H1 (cell line): ENCODE measurements at regions not wholly inside any gene's neighbourhood (a gene's known extent, or its start where the extent isn't known, plus 50 kb on each side); places are given as distances from the start of the nearest gene placed in this dataset.
"Not testable (repeated sequence)": the region's sequence is repeated elsewhere in the genome, so short reads cannot be mapped to it uniquely, and the experiment has no call there.

Experiments
- CTCF ChIA-PET: fragments of 300-600 bp; sonication (Branson Sonifier 250); formaldehyde crosslinking; loops from one replicate; lab custom pipeline; 2021; ENCODE audit not compliant: partially characterized antibody; lab: Charles Lee
- POLR2A ChIA-PET: fragments of 300-600 bp; sonication (Branson Sonifier 250); formaldehyde crosslinking; loops from one replicate; lab custom pipeline; 2021; ENCODE audit warnings: inconsistent platforms; ENCODE audit not compliant: partially characterized antibody; lab: Charles Lee
- DNase-seq, 2 experiments: peaks; one replicate each; pipeline versions ENCODE4 v3.0.0 to v3.0.0-alpha.2; 2010 to 2022; ENCODE audit warnings: low spot score in 2 of 2, low read depth in 1 of 2, mixed read lengths in 1 of 2
- FAIRE-seq: peaks from 2 replicates; lab custom pipeline; 2011; peaks lifted over from hg19 to GRCh38; lab: Jason Lieb, UNC
- H2AFZ ChIP-seq: 2 replicates; pipeline ENCODE4 v1.8.1; 2012; ENCODE audit warnings: low read length, inconsistent platforms
- H2AK5ac ChIP-seq: 2 replicates; pipeline ENCODE4 v1.6.1; 2013; ENCODE audit warnings: low read depth, low read length
- H2BK120ac ChIP-seq: replicated peaks from 2 replicates; pipeline ENCODE3; 2013; ENCODE audit warnings: low read depth, low read length, inconsistent platforms
- H2BK12ac ChIP-seq: 2 replicates; pipeline ENCODE4 v1.6.1; 2013; ENCODE audit warnings: low read depth, low read length
- H2BK15ac ChIP-seq: 2 replicates; pipeline ENCODE4 v1.6.1; 2013; ENCODE audit warnings: low read length
- H2BK20ac ChIP-seq: 2 replicates; pipeline ENCODE4 v1.6.1; 2013; ENCODE audit warnings: low read length
- H2BK5ac ChIP-seq: 2 replicates; pipeline ENCODE4 v1.6.1; 2013; ENCODE audit warnings: low read depth, low read length
- H3K14ac ChIP-seq: 2 replicates; pipeline ENCODE4 v1.6.1; 2013; ENCODE audit warnings: inconsistent platforms; ENCODE audit not compliant: insufficient read length
- H3K18ac ChIP-seq: 2 replicates; pipeline ENCODE4 v1.6.1; 2013; ENCODE audit warnings: low read length; ENCODE audit errors: extremely low read depth
- H3K23ac ChIP-seq: 2 replicates; pipeline ENCODE4 v1.6.1; 2013; ENCODE audit warnings: inconsistent platforms; ENCODE audit not compliant: insufficient read length
- H3K23me2 ChIP-seq: 2 replicates; pipeline ENCODE4 v1.6.1; 2013; ENCODE audit warnings: low read depth, low read length
- H3K27ac ChIP-seq: 2 replicates; pipeline ENCODE4 v1.6.1; 2011; ENCODE audit warnings: low read depth, low read length, inconsistent platforms
- H3K27me3 ChIP-seq, 4 experiments: replicated peaks in 1 of 4; 1 replicate in 1 of 4; 2 replicates in 3 of 4; pipeline versions ENCODE4 v1.6.1 to v1.8.1; 2011 to 2013; ENCODE audit warnings: low read length in 3 of 4, mild to moderate bottlenecking in 3 of 4, inconsistent platforms in 2 of 4, mixed read lengths in 2 of 4, moderate library complexity in 1 of 4; ENCODE audit not compliant: control insufficient read depth in 3 of 4, insufficient read depth in 3 of 4; ENCODE audit errors: extremely low read depth in 1 of 4
- H3K36me3 ChIP-seq, 4 experiments: 2 replicates each; pipeline versions ENCODE4 v1.6.1 to v1.8.1; 2011 to 2013; ENCODE audit warnings: mild to moderate bottlenecking in 4 of 4, low read length in 3 of 4, moderate library complexity in 2 of 4, control low read depth in 1 of 4, inconsistent platforms in 1 of 4; ENCODE audit not compliant: insufficient read depth in 4 of 4, control insufficient read depth in 2 of 4
- H3K4ac ChIP-seq: replicated peaks from 2 replicates; pipeline ENCODE3; 2013; ENCODE audit warnings: low read length, low read depth, mixed read lengths, inconsistent platforms; ENCODE audit not compliant: insufficient read length
- H3K4me1 ChIP-seq, 4 experiments: replicated peaks in 1 of 4; 1 replicate in 1 of 4; 2 replicates in 3 of 4; pipeline versions ENCODE4 v1.6.1 to v1.8.1; 2011 to 2013; ENCODE audit warnings: low read length in 3 of 4, inconsistent platforms in 2 of 4, mixed read lengths in 1 of 4; ENCODE audit not compliant: insufficient read depth in 4 of 4, control insufficient read depth in 3 of 4
- H3K4me2 ChIP-seq, 2 experiments: 2 replicates each; pipeline versions ENCODE4 v1.6.1 to v1.8.1; 2011 to 2013; ENCODE audit warnings: low read depth in 2 of 2, low read length in 2 of 2, control low read depth in 1 of 2, inconsistent platforms in 1 of 2, mild to moderate bottlenecking in 1 of 2; ENCODE audit not compliant: insufficient read depth in 1 of 2
- H3K4me3 ChIP-seq, 4 experiments: fragments of 200-600, 300-600 bp in 1 of 4; sonication (generic), shearing (Covaris generic), sonication (Bioruptor Twin) in 1 of 4; 2 replicates each; pipeline versions ENCODE4 v1.5.1 to v1.8.1; 2011 to 2016; ENCODE audit warnings: low read length in 4 of 4, low read depth in 3 of 4, control low read depth in 2 of 4, inconsistent platforms in 2 of 4, mild to moderate bottlenecking in 2 of 4, mixed read lengths in 1 of 4, moderate library complexity in 1 of 4; ENCODE audit not compliant: insufficient read depth in 2 of 4; ENCODE audit errors: extremely low read depth in 1 of 4
- H3K56ac ChIP-seq: replicated peaks from 2 replicates; pipeline ENCODE3; 2013; ENCODE audit warnings: low read depth, mild to moderate bottlenecking, mixed read lengths, low read length, inconsistent platforms; ENCODE audit not compliant: insufficient read length
- H3K79me1 ChIP-seq: 2 replicates; pipeline ENCODE4 v1.6.1; 2013; ENCODE audit warnings: low read depth, low read length, control low read depth
- H3K79me2 ChIP-seq, 2 experiments: 2 replicates each; pipeline versions ENCODE4 v1.6.1 to v1.8.1; 2012 to 2013; ENCODE audit warnings: low read length in 2 of 2, mild to moderate bottlenecking in 2 of 2, inconsistent platforms in 1 of 2; ENCODE audit not compliant: insufficient read depth in 2 of 2, control insufficient read depth in 1 of 2
- H3K9ac ChIP-seq, 4 experiments: replicated peaks in 1 of 4; 1 replicate in 1 of 4; 2 replicates in 3 of 4; pipeline versions ENCODE4 v1.6.1 to v1.8.1; 2011 to 2013; ENCODE audit warnings: low read depth in 3 of 4, low read length in 3 of 4, control low read depth in 2 of 4, mild to moderate bottlenecking in 2 of 4, moderate library complexity in 2 of 4, inconsistent platforms in 1 of 4; ENCODE audit errors: extremely low read depth in 1 of 4
- H3K9me3 ChIP-seq, 2 experiments: 2 replicates each; pipeline versions ENCODE4 v1.6.1 to v1.8.1; 2012 to 2013; ENCODE audit warnings: mild to moderate bottlenecking in 2 of 2, moderate library complexity in 2 of 2, control low read depth in 1 of 2, inconsistent platforms in 1 of 2, low read depth in 1 of 2, low read length in 1 of 2, mixed read lengths in 1 of 2; ENCODE audit not compliant: insufficient read depth in 2 of 2
- H4K20me1 ChIP-seq, 2 experiments: replicated peaks in 1 of 2; 2 replicates each; pipeline versions ENCODE3 to v1.8.1; 2011 to 2013; ENCODE audit warnings: inconsistent platforms in 2 of 2, low read length in 2 of 2, mild to moderate bottlenecking in 1 of 2; ENCODE audit not compliant: insufficient read depth in 2 of 2, control insufficient read depth in 1 of 2
- H4K5ac ChIP-seq: 2 replicates; pipeline ENCODE4 v1.6.1; 2013; ENCODE audit warnings: low read length, low read depth, mixed read lengths, inconsistent platforms; ENCODE audit not compliant: insufficient read length
- H4K8ac ChIP-seq: 2 replicates; pipeline ENCODE4 v1.8.0; 2013; ENCODE audit warnings: mild to moderate bottlenecking, moderate library complexity, low read length, inconsistent platforms; ENCODE audit not compliant: insufficient read depth; ENCODE audit errors: extremely low read depth
- H4K91ac ChIP-seq: replicated peaks from 2 replicates; pipeline ENCODE3; 2013; ENCODE audit warnings: low read length, mixed read lengths, inconsistent platforms; ENCODE audit not compliant: insufficient read length
- BACH1 ChIP-seq: IDR thresholded peaks from 2 replicates; pipeline ENCODE4 v1.6.1; 2012; ENCODE audit warnings: low read length, improper control_type of control experiment
- CHD1 ChIP-seq: IDR thresholded peaks from 2 replicates; pipeline ENCODE4 v1.6.1; 2012; ENCODE audit warnings: low read depth, low read length, improper control_type of control experiment
- CTCF ChIP-seq, 3 experiments: IDR thresholded peaks; 1 replicate in 2 of 3; 2 replicates in 1 of 3; pipeline versions ENCODE4 v1.5.1 to v1.6.1; 2011; ENCODE audit warnings: low read length in 3 of 3, mild to moderate bottlenecking in 3 of 3, inconsistent platforms in 2 of 3, low read depth in 1 of 3, moderate library complexity in 1 of 3; ENCODE audit not compliant: insufficient read depth in 1 of 3; ENCODE audit errors: control extremely low read depth in 1 of 3
- NANOG ChIP-seq: IDR thresholded peaks from 2 replicates; pipeline ENCODE4 v1.6.1; 2011; ENCODE audit warnings: low read length, low read depth, mild to moderate bottlenecking, inconsistent platforms; ENCODE audit not compliant: insufficient read depth, poor library complexity, severe bottlenecking
- WGBS, 2 experiments: shearing (Covaris generic) in 1 of 2; methylation state at CpG; one replicate each; pipeline versions ENCODE4 v1.1.6 to v1.1.7; 2013 to 2015; ENCODE audit warnings: low lambda C conversion rate in 2 of 2, mixed read lengths in 2 of 2, inconsistent platforms in 1 of 2, low coverage in 1 of 2, missing lambda C conversion rate in 1 of 2; ENCODE audit not compliant: insufficient replicate concordance in 2 of 2, insufficient coverage in 1 of 2, insufficient read length in 1 of 2; ENCODE audit errors: extremely low coverage in 1 of 2, missing lambda C conversion rate in 1 of 2; 5-methylcytosine and 5-hydroxymethylcytosine counted together

GRCh38 chr13:80523134-80523533, 182.2 kb upstream of the SPRY2 start (continued):
- TF ChIP-seq CTCF (IDR thresholded peaks at IDR 0.05; ENCODE audit: control extremely low read depth in 1 of 3, insufficient read depth in 1 of 3, low read depth in 1 of 3, low read length in 3 of 3) (no peak), CHD1 (no peak), NANOG (peak; percentile 61), BACH1 (no peak)

- not testable (repeated sequence) for H3K56ac ChIP-seq, H3K23me2 ChIP-seq
Observed at GRCh38 chr13:80522463-80522862, 181.5 kb upstream of the SPRY2 start.

More at GRCh38 chr13:80522463-80522862, 181.5 kb upstream of the SPRY2 start:
- H3K4me1 ChIP-seq, H3K14ac ChIP-seq, H3K4me2 ChIP-seq, H3K27me3 ChIP-seq, H4K20me1 ChIP-seq, H3K23ac ChIP-seq, H3K79me1 ChIP-seq, H2BK15ac ChIP-seq, H2BK120ac ChIP-seq, H3K79me2 ChIP-seq, H3K36me3 ChIP-seq, H2BK20ac ChIP-seq, H3K4me3 ChIP-seq, H3K18ac ChIP-seq, H4K5ac ChIP-seq, H2AK5ac ChIP-seq, H3K27ac ChIP-seq, POLR2A ChIA-PET, H3K4ac ChIP-seq, H4K91ac ChIP-seq, H3K9ac ChIP-seq, H4K8ac ChIP-seq, H2BK12ac ChIP-seq, H2BK5ac ChIP-seq, CTCF ChIA-PET, FAIRE-seq, H3K9me3 ChIP-seq, H2AFZ ChIP-seq, DNase-seq: not testable (repeated sequence)
- 79% methylated on average over 1 of the region's 1 CpG; no CpG with 5 or more reads in 1 of the 2 experiments for WGBS, 2 experiments
